Fibroblast of gingiva (primary cell): ENCODE measurements at regions not wholly inside any gene's neighbourhood (a gene's known extent, or its start where the extent isn't known, plus 50 kb on each side); places are given as distances from the start of the nearest gene placed in this dataset.
A peak's percentile ranks its signal among the peaks of the same experiment; 100 is the strongest.

Experiments
- DNase-seq: peaks from one replicate; pipeline ENCODE4 v3.0.0-alpha.2; 2011; ENCODE audit warnings: low read depth

DNA sequence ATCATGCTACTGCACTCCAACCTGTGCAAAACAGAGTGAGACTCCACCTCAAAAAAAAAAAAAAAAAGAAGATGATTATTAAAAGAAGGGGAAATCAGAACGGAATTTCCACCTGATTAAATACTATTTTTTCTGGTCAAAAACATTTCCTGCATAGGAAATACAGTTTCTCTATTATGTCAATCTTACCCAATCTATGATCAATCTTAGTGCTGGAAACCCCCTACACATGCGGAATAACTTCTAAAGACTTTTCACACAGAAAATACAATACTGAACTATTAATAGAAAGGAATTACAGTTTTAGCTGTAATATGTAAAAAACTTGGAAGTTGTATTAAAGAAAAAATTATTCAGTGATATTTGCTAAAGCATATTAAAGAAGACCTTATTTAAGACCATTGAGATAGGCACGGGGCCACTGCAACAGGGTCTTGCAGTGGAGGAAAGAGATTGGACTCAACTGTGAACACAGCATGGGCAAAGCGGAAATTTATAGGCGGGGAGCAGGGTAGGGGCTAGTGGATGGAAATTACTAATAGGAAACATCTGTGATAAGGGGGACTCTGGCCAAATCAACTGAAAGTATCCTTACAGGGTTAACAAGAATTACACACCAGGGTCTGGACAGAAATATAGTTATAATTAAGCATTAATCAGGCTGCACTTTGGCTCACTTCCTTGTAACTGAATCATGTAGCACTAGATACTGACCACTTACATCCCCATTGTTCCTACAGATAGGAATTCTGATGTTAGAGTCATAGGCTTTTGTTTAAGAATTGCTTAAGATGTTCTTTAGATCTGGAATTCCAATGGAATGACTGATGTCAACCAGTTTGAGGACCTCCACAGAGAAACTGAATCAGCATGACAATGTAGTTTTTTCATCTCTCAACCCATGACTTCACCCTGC, 411.5 kb upstream of the DDI1 start:
- peak; percentile 96 for DNase-seq

DNA sequence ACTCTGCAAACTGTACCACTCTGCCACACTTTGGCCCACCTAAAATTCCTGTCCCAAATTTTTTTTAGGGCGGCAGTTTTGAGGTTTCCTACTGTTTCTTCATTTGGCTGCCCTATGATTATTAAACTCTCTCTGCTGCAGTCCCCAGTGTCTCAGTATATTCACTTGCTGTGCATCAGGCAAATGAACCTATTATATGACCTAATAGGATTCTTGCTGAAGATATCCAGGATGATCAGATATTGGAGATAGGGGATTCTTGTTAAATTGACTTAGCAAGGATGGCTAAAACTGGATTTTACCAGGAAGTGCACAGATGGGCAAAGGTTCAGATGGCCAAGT, 410.8 kb upstream of the DDI1 start:
- no peak for DNase-seq

DNA sequence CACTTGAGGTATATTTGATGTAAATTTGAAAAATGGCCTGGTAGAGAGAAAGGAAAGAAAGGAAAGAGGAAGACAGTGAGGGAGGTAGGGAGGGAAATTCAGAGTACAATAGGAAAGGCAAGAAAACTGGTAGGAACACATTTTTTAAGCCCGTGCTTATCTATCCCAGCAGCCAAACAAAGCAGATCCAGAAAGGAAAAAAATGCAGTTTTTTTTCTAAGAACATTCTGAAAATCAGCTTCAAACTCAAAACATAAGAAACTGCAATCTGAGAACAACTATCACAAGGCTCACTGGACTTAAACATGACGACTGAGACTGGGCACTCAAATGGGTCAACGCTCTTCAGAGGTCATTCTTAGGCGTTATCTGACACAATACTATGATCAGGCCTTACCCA, 408.3 kb upstream of the DDI1 start:
- DNase-seq, result no peak

DNA sequence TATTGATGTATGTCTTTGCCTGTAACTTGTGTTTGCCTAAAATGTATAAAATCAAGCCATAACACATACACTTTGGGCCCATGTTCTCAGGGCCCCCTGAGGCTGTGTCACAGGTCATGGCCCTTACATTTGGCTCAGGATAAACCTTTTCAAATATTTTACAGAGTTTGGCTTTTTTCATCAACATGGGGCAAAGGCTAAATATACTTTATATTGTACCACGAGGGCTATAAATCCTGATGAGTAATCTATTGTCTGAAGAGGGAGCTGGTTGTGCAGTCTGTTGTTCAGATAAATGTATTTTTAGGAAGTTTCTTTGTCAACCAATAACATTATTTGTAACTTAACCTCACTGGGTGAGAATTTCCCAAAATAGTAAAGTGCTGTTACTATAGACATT, 404.6 kb upstream of the DDI1 start:
- DNase-seq, result no peak

DNA sequence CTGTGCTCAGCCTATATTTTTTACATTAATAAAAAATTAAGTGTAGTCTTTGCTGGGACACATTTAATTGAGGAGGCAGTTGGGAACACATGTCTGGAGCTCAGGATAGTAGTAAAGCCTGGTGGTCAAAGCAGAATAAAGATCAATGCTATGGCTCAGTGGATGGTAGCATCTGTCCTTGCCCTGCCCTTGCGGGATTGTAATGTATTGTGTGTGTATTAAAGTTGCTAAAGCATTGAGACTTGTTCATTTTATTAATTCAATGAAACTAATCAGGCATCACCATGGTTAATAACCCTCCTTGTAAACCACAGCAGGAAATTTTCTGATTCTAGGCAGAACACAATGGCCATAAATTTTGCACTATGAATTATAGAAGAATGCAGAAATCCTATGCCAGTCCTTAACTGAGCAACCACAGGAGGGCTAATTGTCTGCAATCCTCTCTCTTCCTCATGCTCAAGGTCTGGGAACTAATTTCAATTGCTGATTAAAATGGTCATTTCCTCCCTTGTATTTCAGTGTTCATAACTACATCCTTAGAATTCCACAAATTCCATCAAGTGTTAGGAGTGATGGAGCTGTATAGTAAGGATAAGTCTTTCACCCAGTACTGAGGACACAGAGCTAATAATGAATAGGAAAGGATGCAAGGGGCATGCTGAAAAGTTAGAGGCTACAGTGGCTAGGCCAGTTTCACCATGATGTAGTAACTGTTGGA, 403.2 kb upstream of the DDI1 start:
- DNase-seq, result peak; percentile 56

DNA sequence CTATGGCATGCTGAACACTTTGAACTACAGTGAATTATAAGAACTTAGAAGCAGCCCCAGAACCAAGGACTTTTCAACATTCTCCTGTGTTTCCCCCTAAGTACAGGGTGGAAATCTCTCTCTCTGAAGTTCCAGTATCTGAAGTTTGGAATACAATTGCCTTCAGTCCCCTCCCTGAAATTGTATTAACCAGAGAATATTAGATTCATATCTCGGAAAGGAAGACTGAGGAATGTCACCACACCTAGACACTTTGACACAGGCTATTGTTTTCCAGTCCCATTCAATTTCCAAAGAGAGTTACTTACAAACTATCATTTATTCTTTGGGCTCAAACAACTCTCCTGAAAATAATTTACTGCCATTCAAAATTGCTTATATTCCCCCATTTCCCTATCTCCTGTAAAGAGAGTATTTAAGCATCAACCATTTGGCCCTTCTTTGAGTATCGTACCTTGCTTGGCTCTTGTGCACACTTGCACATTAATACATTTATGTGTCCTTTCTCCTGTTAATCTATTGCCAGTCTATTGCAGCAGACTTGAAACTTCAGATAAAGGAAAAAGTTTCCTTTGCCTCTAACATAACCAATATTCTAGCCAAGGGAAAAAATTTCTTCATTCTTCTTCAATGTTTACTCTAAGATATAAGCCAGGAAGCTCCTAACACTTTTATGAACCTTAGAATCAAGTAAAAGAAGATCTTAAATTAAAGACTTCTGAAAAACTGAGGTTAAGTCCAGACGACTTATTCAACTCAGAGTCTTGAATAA, 402.4 kb upstream of the DDI1 start:
- DNase-seq, result no peak

DNA sequence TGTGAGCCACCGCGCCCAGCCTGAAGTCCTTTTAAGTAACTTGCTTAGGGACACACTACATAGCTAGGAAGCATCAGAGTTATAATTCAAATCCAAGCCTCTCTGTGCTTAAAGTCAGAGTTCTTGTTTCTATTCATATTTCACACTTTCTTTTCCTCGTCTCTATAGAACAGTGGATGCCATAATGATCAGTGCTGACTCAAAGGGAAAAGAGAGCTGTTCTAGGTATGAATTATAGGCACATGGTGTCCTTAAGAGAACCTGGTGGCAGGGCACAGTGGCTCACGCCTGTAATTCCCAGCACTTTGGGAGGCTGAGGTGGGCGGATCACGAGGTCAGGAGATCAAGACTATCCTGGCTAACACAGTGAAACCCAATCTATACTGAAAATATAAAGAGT, 400.2 kb upstream of the DDI1 start:
- DNase-seq, result no peak

DNA sequence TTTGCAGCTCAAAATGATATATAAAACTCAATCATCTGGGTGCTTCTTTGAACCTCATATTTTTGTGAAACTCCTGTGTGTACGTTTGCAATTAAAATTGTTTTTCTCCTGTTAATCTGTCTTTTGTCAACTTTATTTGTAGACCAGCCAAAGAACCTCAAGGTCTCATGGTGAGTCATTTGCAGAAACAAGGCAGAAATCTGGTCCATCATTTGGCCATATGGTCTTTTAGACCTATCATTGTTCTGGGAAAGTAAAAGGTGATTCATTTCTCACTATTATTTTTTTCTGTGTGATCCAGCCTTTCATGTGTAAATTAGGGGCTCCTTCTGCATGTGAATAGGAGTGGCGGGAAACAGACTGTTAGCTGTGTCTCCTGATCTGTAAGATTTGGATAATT, 399.1 kb upstream of the DDI1 start:
- no peak for DNase-seq

DNA sequence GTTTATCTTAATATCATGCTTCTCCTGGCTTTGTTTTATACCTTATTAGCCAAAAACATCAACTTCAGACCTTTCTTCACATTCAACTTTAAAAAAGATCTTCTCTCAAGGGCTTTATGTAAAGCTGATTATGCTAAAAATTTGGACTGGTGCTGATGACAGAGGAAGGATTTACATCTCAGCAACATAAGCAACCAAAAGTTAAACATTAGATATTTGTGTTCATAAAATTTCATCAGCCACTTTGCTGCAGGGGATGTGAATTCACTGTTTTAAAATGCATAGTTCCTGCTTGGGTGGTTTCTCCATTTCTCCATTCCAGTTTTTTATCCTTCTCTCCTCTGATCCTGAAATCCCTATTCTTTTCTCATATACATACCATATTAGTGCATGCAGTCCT, 398.6 kb upstream of the DDI1 start:
- DNase-seq, result no peak

DNA sequence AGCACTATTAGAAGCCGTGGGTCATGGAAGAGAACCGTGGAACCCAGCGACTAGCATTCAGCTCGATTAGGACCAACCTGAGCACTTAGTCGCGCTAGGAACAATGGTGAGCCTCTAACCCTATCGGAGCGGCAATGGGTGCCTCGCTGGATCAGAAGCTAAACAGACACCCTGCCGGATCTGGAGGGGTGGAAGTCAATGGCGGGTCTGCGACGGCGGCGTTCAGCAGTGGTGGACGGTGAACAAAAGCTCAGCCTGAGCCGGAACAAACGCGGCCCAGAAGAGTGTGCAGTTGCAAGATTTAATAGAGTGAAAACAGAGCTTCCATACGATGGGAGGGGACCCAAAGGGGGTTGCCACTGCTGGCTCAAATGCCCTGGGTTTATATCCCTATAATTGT, 391.8 kb upstream of the DDI1 start:
- DNase-seq, result no peak

DNA sequence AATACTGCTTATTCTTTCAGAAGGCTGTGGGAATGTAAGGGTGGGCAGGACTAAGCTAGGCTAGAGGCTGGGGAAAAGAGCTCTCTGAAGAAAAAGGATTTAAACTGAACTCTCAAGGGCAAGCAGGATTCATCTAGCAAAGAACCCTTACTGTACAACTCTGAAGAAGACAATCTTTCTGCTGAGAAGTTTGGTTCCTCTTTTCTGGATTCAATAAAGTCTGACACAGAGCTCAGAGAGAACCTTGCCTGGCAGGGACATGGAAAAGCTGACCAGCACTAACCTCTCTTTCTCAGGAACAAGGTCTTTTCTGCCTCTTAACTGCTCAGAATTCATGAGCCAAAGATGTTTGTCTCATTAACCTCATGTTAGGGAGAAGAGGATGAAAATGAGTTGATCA, 388.4 kb upstream of the DDI1 start:
- no peak for DNase-seq

DNA sequence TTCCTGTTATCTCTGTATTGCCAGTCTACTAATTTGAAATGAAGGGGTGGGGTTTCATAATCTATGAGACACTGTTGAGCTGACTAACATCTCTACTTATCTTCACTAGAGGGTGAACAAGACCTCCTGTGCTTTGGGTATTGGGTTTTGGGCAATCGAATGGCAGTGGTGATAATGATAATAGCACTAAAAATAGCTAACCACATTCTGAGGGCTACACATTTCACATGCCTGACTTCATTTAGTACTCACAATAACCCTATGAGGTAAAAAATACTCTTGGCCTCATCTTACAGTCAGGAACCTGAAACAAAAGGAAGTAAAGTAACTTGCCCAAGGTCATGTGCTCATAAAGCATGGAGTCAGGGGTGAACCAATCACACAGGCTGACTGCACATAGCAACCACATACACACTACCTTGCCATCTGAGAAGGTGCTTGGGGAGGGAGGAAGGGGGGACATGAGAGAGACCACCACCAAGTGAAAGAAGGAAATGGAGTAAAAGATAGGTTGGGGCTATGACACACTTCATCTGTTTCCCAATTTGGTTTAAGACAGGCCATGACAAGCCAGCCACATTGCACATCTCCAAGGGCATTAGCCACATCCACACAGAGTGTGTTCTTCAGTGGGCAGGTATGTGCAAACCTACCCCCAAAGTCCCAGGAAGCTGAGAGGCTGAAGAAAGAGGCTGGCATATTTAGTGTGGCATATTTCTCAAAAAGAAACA, 387.6 kb upstream of the DDI1 start:
- peak; percentile 3 for DNase-seq

DNA sequence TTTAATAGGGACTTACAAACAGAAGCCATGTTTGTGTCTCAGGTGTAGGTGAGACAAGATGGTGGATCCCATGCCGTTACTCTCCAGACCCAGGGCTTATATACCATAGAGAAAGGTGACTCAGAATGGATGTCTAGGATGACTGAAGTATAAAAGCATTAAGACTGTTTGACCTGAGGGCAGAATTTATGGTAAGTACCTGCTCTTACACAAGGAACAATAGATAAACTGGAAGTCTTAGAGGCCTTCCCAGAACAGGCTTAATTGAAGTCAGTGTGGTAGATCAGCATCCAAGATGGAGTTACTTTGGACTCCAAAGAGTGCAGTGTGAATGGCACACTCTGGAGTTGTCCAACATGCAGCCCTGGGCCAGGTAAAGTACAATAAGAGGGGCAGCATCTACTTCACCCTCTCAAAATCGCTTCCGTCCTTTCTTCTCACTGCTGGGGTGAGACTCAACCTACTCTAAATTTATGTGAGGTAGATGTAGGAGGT, 387.0 kb upstream of the DDI1 start:
- DNase-seq, result no peak

DNA sequence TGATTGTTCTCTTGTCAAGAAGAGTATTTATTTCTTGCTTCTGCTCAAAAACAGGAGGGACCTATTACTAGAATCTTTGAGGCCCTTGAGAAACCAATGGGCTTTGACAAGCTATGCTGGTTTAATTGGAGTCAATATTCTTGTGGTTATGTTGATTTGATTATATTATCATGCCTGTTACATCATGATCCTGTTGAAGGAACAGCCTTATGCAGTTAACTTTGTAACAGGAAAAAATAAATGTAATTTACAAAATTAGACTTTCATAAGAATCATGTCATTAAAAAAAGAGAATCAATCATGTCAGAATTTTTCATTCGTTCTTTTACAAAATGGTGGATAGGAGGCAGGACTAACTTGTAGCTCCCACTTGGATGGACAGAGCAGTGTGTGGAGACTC, 386.1 kb upstream of the DDI1 start:
- DNase-seq, result no peak

DNA sequence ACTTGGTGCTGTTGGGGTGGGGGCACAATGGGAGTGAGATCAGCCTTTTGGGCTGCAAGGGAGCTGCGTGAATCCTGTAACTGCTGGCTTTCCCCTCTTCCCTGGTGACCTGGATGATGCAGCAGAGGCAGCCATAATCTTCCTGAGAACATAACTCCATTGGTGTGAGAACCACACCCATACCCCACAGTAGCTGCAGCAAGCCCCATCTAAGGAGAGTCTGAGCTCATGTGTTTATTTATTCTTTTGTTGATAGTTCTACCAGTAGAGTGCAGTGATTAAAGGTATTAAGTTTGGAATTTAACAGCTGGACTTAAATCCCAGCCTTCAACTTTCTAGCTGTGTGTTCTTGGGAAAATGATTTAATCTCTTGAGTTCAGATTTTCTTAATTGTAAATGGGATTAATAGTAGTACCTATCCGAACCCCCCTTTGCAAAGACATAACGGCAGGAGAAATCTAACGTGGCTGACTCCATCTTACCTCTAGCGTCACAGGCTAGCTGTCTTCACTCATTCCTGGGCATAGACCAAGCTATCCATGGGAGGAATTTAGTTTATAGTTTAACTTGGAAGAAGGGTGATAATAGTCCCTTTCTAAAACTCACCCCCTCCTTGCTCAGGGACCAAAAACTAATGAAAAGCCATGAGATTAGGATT, 385.0 kb upstream of the DDI1 start:
- no peak for DNase-seq

DNA sequence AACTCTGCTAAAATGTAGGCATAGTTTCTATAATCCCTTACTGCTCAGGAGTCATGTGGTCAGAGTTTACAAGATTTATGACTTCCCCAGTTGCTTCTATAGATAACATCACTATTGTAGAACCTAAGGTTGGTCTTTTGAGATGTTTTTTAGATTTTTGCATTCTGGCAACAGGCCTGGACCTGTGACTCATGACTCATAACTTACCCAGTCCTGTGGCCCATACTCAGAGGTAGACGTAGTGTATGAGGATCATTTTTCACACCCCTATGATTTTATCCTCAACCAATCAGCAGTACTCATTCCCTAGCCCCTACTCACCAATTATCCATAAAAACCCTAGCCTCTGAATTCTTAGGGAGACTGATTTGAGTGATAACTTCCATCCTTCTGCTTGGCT, 384.4 kb upstream of the DDI1 start:
- DNase-seq, result no peak

DNA sequence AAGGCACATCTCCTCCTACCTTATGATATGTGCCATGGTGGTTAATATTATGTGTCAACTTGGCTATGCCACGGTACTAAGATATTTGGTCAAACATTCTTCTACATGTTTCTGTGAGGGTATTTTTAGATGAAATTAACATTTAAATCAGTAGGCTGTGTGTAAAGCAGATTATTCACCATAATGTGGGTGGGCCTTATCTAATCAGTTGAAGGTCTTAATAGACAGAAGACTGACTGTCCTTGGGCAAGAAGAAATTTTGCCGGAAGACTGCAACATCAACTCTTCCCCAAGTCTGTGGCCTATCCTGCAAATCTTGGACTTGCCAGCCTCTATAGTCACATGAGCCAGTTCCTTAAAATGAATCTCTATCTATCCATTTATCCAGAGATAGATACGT, 380.1 kb upstream of the DDI1 start:
- DNase-seq, result no peak

DNA sequence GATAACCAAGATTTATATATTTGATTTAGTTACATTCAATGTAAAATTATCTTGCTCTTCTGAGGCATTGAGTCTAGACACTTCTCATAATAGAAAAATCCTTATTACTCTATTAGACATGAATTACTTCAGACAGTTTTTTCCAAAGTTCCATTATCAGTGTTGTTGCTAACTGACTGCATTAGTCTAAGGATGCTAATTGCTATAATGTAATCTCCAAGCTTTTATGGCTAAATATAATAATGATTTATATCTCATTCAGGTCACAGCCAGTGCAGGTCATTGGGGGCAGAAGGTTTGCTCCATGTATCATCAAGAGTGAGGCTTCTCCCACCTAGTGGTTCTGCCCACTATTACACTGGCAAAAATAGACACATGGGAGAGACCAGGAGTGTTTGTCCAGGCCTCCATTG, 377.2 kb upstream of the DDI1 start:
- no peak for DNase-seq

DNA sequence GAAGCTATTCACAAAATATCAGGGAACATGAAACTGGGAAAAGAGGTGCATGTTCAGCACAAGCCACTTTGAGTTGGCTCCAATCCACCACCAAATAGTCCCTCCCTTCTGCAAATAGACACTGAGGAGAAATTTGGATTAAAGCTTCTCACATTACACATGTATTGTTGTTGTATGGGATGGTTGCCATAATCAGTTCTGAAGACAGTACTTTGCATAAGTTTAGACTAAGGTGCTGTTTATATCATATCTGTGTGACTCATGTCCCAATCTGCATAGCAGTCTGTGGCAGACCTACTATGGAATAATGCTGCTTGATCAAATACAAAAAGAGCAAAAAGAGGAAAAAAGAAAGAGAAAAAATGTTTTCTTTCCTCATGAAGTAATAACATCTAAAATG, 376.7 kb upstream of the DDI1 start:
- peak; percentile 24 for DNase-seq

DNA sequence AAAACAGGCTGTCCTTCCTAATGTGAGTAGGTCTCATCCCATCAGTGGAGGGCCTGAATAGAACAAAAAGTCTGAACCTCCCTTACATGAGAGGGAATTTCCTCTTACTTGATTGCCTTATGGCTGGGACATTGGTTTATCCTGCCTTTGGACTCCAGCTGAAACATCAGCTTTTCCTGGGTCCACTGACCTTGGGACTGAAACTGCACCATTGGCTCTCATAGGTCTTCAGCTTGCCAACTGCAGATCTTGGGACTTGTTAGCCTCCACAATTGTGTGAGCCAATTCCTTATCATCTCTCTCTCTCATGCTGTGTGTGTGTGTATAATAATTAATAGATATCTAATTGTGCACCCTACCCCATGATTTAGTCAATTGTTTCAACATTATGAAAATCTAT, 375.3 kb upstream of the DDI1 start:
- DNase-seq, result no peak

DNA sequence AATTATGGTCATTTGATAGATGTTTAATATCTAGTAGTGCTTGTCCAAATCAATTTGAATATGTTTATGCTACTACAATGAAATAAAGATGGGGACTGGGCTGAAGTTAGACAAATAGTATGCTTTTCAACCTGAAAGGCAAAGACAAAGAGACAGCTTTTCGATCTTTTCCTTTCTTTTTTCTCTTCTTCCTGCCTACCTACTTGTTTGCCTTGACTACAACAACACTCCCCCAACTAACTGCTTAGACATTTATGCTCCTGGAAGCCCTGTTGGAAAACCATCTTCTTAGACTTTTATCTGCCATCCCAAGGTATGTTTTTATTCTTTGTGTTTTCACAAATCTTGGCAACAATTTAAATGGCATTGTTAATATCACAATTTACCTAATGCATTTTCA, 374.4 kb upstream of the DDI1 start:
- no peak for DNase-seq

DNA sequence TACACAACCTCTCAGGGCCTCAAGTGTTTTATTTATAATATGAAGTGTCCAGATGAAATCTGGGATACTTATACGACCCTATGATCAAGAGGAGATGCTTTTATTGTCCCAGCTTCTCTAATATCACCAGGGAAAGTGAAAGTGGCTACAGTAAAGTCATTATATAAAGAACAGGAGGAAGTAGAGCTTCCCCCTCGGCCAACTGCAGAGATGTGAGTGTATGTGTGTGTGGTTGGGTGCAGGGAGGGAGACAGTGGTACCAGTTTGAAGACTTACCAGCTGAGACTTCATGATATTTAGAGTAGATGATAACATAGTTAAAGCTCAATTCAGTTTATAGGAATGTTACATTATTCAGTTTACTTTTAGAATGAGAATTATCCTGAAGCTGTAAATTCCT, 373.6 kb upstream of the DDI1 start:
- no peak for DNase-seq
